Hepatocyte (in vitro differentiated cells): ENCODE measurements at regions not wholly inside any gene's neighbourhood (a gene's known extent, or its start where the extent isn't known, plus 50 kb on each side); places are given as distances from the start of the nearest gene placed in this dataset.

Experiments used
- DNase-seq: peaks from one replicate; pipeline ENCODE4 v3.0.0-alpha.2; 2016; ENCODE audit warnings: low spot score
- H2AFZ ChIP-seq: fragments of 200-600 bp; sonication (generic); 2 replicates; pipeline ENCODE4 v1.6.0; 2016; ENCODE audit warnings: antibody characterized with exemption, mild to moderate bottlenecking
- H3K27ac ChIP-seq: fragments of 200-600 bp; sonication (generic); 2 replicates; pipeline ENCODE4 v1.5.1; 2016; ENCODE audit warnings: mild to moderate bottlenecking
- H3K27me3 ChIP-seq: fragments of 200-600 bp; sonication (generic); 2 replicates; pipeline ENCODE4 v1.6.1; 2016
- H3K36me3 ChIP-seq: fragments of 200-600 bp; sonication (generic); replicated peaks from 2 replicates; pipeline ENCODE4 v1.5.1; 2016; ENCODE audit warnings: low read depth; ENCODE audit not compliant: insufficient read depth
- H3K4me1 ChIP-seq: fragments of 200-600 bp; sonication (generic); 2 replicates; pipeline ENCODE4 v1.5.1; 2016; ENCODE audit warnings: mild to moderate bottlenecking, moderate library complexity; ENCODE audit not compliant: insufficient read depth
- H3K4me2 ChIP-seq: fragments of 200-600 bp; sonication (generic); 2 replicates; pipeline ENCODE4 v1.6.0; 2016
- H3K4me3 ChIP-seq: fragments of 200-600 bp; sonication (generic); 2 replicates; pipeline ENCODE4 v1.5.1; 2016; ENCODE audit warnings: mild to moderate bottlenecking
- H3K79me2 ChIP-seq: fragments of 200-600 bp; sonication (generic); 2 replicates; pipeline ENCODE4 v1.6.0; 2017; ENCODE audit warnings: mild to moderate bottlenecking
- H3K9me2 ChIP-seq: fragments of 200-600 bp; sonication (generic); replicated peaks from 2 replicates; pipeline ENCODE4 v1.6.0; 2017; ENCODE audit warnings: mild to moderate bottlenecking; ENCODE audit not compliant: insufficient read depth
- H3K9me3 ChIP-seq: fragments of 200-600 bp; sonication (generic); 2 replicates; pipeline ENCODE4 v1.5.1; 2016; ENCODE audit warnings: low read depth, mild to moderate bottlenecking
- H4K20me1 ChIP-seq: fragments of 200-600 bp; sonication (generic); 2 replicates; pipeline ENCODE4 v1.6.0; 2016; ENCODE audit warnings: mild to moderate bottlenecking; ENCODE audit not compliant: insufficient read depth, poor library complexity, severe bottlenecking
- EZH2 ChIP-seq: fragments of 200-600 bp; sonication (generic); IDR thresholded peaks from 2 replicates; pipeline ENCODE4 v1.6.1; 2016; ENCODE audit warnings: antibody characterized with exemption, mild to moderate bottlenecking, borderline replicate concordance
- EZH2phosphoT487 ChIP-seq: fragments of 200-600 bp; sonication (generic); IDR thresholded peaks from one replicate; pipeline ENCODE4 v1.6.1; 2018; ENCODE audit warnings: antibody characterized with exemption, mild to moderate bottlenecking, low read depth, moderate library complexity; ENCODE audit not compliant: unreplicated experiment, severe bottlenecking
- WGBS: methylation state at CpG from one replicate; pipeline ENCODE4 v1.1.6; 2016; ENCODE audit warnings: low lambda C conversion rate; ENCODE audit errors: missing lambda C conversion rate; 5-methylcytosine and 5-hydroxymethylcytosine counted together
- TF ChIP-seq, protein P1 (sequence below): fragments of 200-600 bp; sonication (generic); IDR thresholded peaks from 2 replicates; pipeline ENCODE4 v1.5.1; 2016; ENCODE audit warnings: antibody characterized with exemption, mild to moderate bottlenecking; ENCODE audit not compliant: poor library complexity

DNA sequence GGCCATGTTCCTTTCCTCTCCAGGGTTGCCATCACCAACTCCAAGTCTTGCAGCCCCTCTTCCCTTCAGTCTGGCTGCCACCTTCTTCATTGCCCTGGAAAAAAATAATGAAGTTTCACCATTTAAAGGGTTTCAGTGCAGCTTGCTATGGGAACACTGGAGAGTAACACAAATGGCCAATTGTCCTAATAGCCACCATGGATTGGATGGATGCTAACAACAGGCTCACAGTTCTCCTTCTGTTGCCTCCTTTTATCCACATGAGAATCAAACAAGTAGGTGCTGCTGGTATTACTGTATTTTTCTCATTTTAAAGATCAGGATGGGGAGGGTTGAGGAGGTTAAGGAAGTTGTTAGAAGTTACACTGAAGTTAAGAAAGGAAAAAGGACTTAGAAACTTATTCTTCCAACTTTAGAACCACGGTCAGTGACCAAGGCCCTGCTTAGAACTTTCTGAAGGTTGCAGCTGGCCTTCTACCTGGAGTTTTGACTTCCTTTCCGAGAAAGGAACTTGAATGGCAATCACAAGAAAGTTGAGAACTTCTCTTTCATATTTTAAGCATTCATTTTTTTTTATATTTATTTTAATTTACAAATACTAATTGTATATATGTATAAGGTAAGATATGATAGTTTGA lies 198.0 kb upstream of the MAF start:
- DNase-seq: no peak
- no peaks in the 10 kb centered on the region for H3K27me3 ChIP-seq
- no peaks in the 10 kb centered on the region for H3K36me3 ChIP-seq
- H3K9me2 ChIP-seq: no peaks in the 10 kb centered on the region
- H3K27ac ChIP-seq: no peak overlapping the region
- no peak overlapping the region for H3K4me2 ChIP-seq
- TF ChIP-seq EZH2: no peak
- TF ChIP-seq, protein P1, sequence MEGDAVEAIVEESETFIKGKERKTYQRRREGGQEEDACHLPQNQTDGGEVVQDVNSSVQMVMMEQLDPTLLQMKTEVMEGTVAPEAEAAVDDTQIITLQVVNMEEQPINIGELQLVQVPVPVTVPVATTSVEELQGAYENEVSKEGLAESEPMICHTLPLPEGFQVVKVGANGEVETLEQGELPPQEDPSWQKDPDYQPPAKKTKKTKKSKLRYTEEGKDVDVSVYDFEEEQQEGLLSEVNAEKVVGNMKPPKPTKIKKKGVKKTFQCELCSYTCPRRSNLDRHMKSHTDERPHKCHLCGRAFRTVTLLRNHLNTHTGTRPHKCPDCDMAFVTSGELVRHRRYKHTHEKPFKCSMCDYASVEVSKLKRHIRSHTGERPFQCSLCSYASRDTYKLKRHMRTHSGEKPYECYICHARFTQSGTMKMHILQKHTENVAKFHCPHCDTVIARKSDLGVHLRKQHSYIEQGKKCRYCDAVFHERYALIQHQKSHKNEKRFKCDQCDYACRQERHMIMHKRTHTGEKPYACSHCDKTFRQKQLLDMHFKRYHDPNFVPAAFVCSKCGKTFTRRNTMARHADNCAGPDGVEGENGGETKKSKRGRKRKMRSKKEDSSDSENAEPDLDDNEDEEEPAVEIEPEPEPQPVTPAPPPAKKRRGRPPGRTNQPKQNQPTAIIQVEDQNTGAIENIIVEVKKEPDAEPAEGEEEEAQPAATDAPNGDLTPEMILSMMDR: no peak
- TF ChIP-seq EZH2phosphoT487: no peak
- no peaks in the 10 kb centered on the region for H3K9me3 ChIP-seq
- H3K4me3 ChIP-seq: no peak overlapping the region
- 95% methylated on average over 2 of the region's 2 CpGs for WGBS
- H3K79me2 ChIP-seq: no peaks in the 10 kb centered on the region
- H4K20me1 ChIP-seq: no peaks in the 10 kb centered on the region
- H3K4me1 ChIP-seq: peaks cover under 1% of the 10 kb centered on the region
- H2AFZ ChIP-seq: no peak overlapping the region

DNA sequence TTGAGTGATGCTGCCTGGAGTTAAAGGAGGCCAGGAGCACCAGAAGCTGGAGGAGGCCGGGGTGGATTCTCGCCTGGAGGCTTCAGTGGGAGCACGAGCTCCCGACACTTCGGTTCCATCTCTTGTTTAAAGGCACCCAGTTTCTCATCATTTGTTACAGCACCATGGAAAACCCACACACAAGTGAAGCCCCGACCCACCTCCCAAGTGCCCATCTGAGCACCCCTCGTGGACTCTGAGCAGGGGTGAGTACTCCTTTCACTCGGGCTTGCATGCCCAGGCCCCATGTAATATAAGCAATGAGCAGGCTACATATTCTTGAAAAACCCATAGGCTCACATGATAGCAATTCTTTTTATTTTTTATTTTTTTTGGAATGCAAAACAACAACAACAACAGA lies 196.9 kb upstream of the MAF start:
- Histone ChIP-seq H3K9me3 (no peaks in the 10 kb centered on the region), H3K9me2 (no peaks in the 10 kb centered on the region), H3K4me1 (peaks cover 7% of the 10 kb centered on the region), H4K20me1 (no peaks in the 10 kb centered on the region), H3K79me2 (no peaks in the 10 kb centered on the region), H3K36me3 (no peaks in the 10 kb centered on the region), H3K27me3 (no peaks in the 10 kb centered on the region), H2AFZ (no peak overlapping the region), H3K27ac (no peak overlapping the region), H3K4me2 (no peak overlapping the region), H3K4me3 (no peak overlapping the region)
- WGBS: 97% methylated on average over 8 of the region's 8 CpGs
- DNase-seq: no peak
- TF ChIP-seq, protein P1: no peak
- TF ChIP-seq EZH2 (no peak), EZH2phosphoT487 (no peak)

GRCh38 chr16:79795556-79795955 lies 195.0 kb upstream of the MAF start:
- Histone ChIP-seq H3K4me3 (no peak overlapping the region), H3K9me3 (no peaks in the 10 kb centered on the region), H3K36me3 (no peaks in the 10 kb centered on the region), H2AFZ (no peak overlapping the region), H3K4me1 (peaks cover 14% of the 10 kb centered on the region), H3K27ac (no peak overlapping the region), H3K4me2 (no peak overlapping the region), H3K27me3 (no peaks in the 10 kb centered on the region), H3K79me2 (no peaks in the 10 kb centered on the region), H3K9me2 (no peaks in the 10 kb centered on the region), H4K20me1 (no peaks in the 10 kb centered on the region)
- WGBS: 90% methylated on average over 4 of the region's 4 CpGs
- DNase-seq: no peak
- no peak for TF ChIP-seq EZH2
- no peak for TF ChIP-seq EZH2phosphoT487
- TF ChIP-seq, protein P1: no peak

GRCh38 chr16:79794941-79795340 lies 194.4 kb upstream of the MAF start:
- H3K27me3 ChIP-seq: no peaks in the 10 kb centered on the region
- no peaks in the 10 kb centered on the region for H3K9me2 ChIP-seq
- no peaks in the 10 kb centered on the region for H3K79me2 ChIP-seq
- no peaks in the 10 kb centered on the region for H3K36me3 ChIP-seq
- peaks cover 14% of the 10 kb centered on the region for H3K4me1 ChIP-seq
- no peak overlapping the region for H3K4me3 ChIP-seq
- H3K27ac ChIP-seq: no peak overlapping the region
- WGBS: 85% methylated on average over 8 of the region's 8 CpGs
- no peaks in the 10 kb centered on the region for H4K20me1 ChIP-seq
- no peak overlapping the region for H2AFZ ChIP-seq
- H3K4me2 ChIP-seq: no peak overlapping the region
- no peak for DNase-seq
- TF ChIP-seq, protein P1: no peak
- TF ChIP-seq EZH2 (no peak), EZH2phosphoT487 (no peak)
- H3K9me3 ChIP-seq: no peaks in the 10 kb centered on the region
